Osteocyte (in vitro differentiated cells): ENCODE measurements at regions not wholly inside any gene's neighbourhood (a gene's known extent, or its start where the extent isn't known, plus 50 kb on each side); places are given as distances from the start of the nearest gene placed in this dataset.

ENCODE experiments used
- DNase-seq: peaks from one replicate; pipeline ENCODE4 v3.0.0; 2021; ENCODE audit warnings: mixed read lengths; ENCODE audit not compliant: unreplicated experiment; ENCODE audit errors: extremely low spot score
- H3K27ac Mint-ChIP-seq: one replicate; pipeline ENCODE4 v1.8.0; 2021; ENCODE audit warnings: mild to moderate bottlenecking, mixed read lengths; ENCODE audit not compliant: unreplicated experiment
- H3K27me3 Mint-ChIP-seq: one replicate; pipeline ENCODE4 v1.8.0; 2021; ENCODE audit warnings: mixed read lengths; ENCODE audit not compliant: unreplicated experiment
- H3K36me3 Mint-ChIP-seq: one replicate; pipeline ENCODE4 v1.8.0; 2021; ENCODE audit warnings: mixed read lengths; ENCODE audit not compliant: unreplicated experiment
- H3K4me1 Mint-ChIP-seq: one replicate; pipeline ENCODE4 v1.8.0; 2021; ENCODE audit warnings: mixed read lengths; ENCODE audit not compliant: unreplicated experiment
- H3K4me3 Mint-ChIP-seq: one replicate; pipeline ENCODE4 v1.8.0; 2021; ENCODE audit warnings: mild to moderate bottlenecking, moderate library complexity, mixed read lengths; ENCODE audit not compliant: unreplicated experiment
- H3K9me3 Mint-ChIP-seq: one replicate; pipeline ENCODE4 v1.8.0; 2021; ENCODE audit warnings: mixed read lengths; ENCODE audit not compliant: unreplicated experiment
- TF ChIP-seq, protein P1 (sequence below): fragments of 200-600 bp; sonication (generic); IDR thresholded peaks from 2 replicates; pipeline ENCODE4 v1.5.0; 2021; ENCODE audit warnings: antibody characterized with exemption, mild to moderate bottlenecking, moderate library complexity

DNA sequence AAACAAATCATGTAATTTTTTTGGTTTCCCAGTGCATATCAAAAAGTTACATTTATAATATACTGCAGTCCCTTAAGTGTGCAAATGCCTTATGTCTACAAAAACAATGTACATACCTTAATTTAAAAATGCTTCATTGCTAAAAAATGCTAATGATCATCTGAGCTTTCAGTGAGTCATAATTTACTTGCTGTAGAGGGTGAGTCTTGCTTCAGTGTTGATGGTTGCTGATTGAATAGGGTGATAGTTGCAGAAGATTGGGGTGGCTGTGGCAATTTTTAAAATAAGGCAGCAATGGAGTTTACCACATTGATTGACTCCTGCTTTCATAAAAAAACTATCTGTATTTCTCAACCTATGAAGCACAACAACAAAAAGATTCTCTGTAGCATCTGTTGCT is 613.9 kb downstream of the TBC1D4 start:
- no peaks in the 10 kb centered on the region for H3K4me1 Mint-ChIP-seq
- no peaks in the 10 kb centered on the region for H3K27me3 Mint-ChIP-seq
- no peak overlapping the region for H3K4me3 Mint-ChIP-seq
- H3K36me3 Mint-ChIP-seq = peaks cover 4% of the 10 kb centered on the region
- no peak for DNase-seq
- H3K9me3 Mint-ChIP-seq = peaks cover 15% of the 10 kb centered on the region
- TF ChIP-seq, protein P1, sequence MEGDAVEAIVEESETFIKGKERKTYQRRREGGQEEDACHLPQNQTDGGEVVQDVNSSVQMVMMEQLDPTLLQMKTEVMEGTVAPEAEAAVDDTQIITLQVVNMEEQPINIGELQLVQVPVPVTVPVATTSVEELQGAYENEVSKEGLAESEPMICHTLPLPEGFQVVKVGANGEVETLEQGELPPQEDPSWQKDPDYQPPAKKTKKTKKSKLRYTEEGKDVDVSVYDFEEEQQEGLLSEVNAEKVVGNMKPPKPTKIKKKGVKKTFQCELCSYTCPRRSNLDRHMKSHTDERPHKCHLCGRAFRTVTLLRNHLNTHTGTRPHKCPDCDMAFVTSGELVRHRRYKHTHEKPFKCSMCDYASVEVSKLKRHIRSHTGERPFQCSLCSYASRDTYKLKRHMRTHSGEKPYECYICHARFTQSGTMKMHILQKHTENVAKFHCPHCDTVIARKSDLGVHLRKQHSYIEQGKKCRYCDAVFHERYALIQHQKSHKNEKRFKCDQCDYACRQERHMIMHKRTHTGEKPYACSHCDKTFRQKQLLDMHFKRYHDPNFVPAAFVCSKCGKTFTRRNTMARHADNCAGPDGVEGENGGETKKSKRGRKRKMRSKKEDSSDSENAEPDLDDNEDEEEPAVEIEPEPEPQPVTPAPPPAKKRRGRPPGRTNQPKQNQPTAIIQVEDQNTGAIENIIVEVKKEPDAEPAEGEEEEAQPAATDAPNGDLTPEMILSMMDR = no peak
- no peak overlapping the region for H3K27ac Mint-ChIP-seq

DNA sequence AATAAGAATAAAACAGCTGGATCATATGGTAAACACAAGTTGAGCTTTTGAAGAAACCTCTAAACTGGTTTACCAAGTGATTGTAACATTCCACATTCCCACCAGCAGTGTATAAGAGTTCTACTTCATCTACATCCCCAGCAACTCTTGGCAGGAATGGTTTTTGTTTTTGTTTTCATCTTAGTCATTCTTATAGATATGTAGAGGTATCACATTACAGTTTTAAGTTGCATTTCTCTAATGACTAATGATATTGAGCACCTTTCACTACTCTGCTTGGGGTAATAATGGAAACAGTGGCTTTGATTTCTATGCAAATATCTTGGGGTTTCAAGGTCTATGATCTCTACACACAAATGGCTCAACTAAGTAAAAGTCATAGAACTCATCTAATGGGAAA is 614.5 kb downstream of the TBC1D4 start:
- Mint-ChIP-seq H3K4me1 (no peaks in the 10 kb centered on the region), H3K36me3 (peaks cover 4% of the 10 kb centered on the region), H3K27ac (no peak overlapping the region), H3K9me3 (peaks cover 15% of the 10 kb centered on the region), H3K27me3 (no peaks in the 10 kb centered on the region), H3K4me3 (no peak overlapping the region)
- DNase-seq = no peak
- TF ChIP-seq, protein P1 = no peak

DNA sequence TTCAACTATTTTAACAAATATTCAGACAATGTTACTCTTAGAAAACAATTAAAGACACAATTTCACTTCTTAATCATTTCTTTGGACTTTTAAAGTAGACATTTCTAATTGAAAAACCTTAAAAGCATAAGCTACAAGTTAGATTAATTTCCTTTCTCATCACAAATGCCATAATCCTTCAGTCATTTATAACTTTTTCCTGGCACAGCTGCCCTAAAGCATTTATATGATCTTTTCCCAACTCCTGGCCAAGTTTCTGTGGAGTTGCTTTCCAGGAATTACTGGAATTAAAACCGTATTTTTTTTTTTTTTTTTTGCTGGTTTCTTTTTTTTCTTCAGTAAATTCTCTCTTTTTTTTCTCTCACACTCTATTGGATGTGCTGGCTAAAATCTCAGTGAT is 615.9 kb downstream of the TBC1D4 start:
- H3K27me3 Mint-ChIP-seq = no peaks in the 10 kb centered on the region
- H3K9me3 Mint-ChIP-seq = peaks cover 15% of the 10 kb centered on the region
- DNase-seq = no peak
- H3K27ac Mint-ChIP-seq = no peak overlapping the region
- H3K36me3 Mint-ChIP-seq = peaks cover 4% of the 10 kb centered on the region
- TF ChIP-seq, protein P1 = no peak
- no peaks in the 10 kb centered on the region for H3K4me1 Mint-ChIP-seq
- H3K4me3 Mint-ChIP-seq = no peak overlapping the region

DNA sequence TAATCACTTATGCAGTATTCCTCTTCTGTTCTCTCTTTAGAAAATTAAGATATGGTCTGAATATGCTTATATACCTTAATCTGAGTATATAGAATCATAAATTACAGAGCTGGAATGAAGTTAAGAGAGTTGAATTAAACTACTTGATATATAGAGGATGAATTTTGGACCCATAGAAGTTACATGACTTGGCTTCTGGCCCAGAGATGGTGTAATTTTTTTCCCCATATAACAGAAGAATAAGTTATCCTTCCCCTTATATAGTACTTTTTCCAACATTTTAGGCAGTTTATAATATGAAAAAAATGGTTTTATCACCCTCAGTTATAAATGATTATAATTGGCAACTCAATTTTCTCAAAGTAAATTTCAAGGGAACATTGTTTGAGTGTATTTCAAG is 616.3 kb downstream of the TBC1D4 start:
- no peaks in the 10 kb centered on the region for H3K4me1 Mint-ChIP-seq
- H3K36me3 Mint-ChIP-seq = peaks cover 4% of the 10 kb centered on the region
- no peak overlapping the region for H3K4me3 Mint-ChIP-seq
- TF ChIP-seq, protein P1 = no peak
- no peaks in the 10 kb centered on the region for H3K27me3 Mint-ChIP-seq
- H3K27ac Mint-ChIP-seq = no peak overlapping the region
- H3K9me3 Mint-ChIP-seq = peaks cover 15% of the 10 kb centered on the region
- DNase-seq = no peak

DNA sequence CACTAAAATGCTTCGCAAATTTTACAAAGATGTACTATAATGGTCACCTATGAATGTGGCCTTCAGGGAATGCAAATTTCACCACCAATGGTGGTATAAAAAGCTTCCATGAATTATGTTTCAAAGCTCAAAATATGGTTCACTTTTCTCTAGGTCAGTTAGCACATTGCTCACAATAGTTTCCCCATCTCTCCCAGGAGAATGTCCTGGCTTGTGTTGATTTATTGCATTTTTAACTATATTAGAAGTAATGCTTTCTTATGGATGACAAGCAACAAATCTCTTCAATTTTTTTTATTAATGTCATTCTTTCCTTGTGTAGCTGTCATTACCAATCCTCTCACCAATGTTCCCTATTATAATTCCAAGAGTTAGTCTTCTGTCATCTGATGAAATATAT is 621.2 kb downstream of the TBC1D4 start:
- Mint-ChIP-seq H3K4me1 (no peaks in the 10 kb centered on the region), H3K27ac (no peak overlapping the region), H3K4me3 (no peak overlapping the region), H3K27me3 (no peaks in the 10 kb centered on the region), H3K36me3 (no peaks in the 10 kb centered on the region), H3K9me3 (peaks cover 13% of the 10 kb centered on the region)
- TF ChIP-seq, protein P1 = no peak
- no peak for DNase-seq
